Renal cortex interstitium (tissue), 11 donors: ENCODE measurements at regions not wholly inside any gene's neighbourhood (a gene's known extent, or its start where the extent isn't known, plus 50 kb on each side); places are given as distances from the start of the nearest gene placed in this dataset.

ENCODE experiments used
- DNase-seq, 11 donors: peaks; one replicate each; pipeline ENCODE4 v3.0.0-alpha.2; 2013; ENCODE audit warnings: low read depth in 9 of 11, low spot score in 4 of 11; ENCODE audit errors: extremely low read depth in 1 of 11

- no peak for DNase-seq
Measured at GRCh38 chr14:100381395-100382105, 58.4 kb downstream of the SLC25A47 start.

GRCh38 chr14:100382106-100382455 is 58.9 kb downstream of the SLC25A47 start:
- no peak for DNase-seq

GRCh38 chr14:100383727-100384158 is 60.6 kb downstream of the SLC25A47 start:
- DNase-seq, result peak in 1 of 11 donors; percentile 50

- no peak for DNase-seq
Measured at GRCh38 chr14:100384277-100384676, 61.1 kb downstream of the SLC25A47 start.

GRCh38 chr14:100384819-100385813 is 62.0 kb downstream of the SLC25A47 start:
- no peak for DNase-seq

GRCh38 chr14:100386121-100386520 is 63.0 kb downstream of the SLC25A47 start:
- no peak for DNase-seq

- no peak for DNase-seq
Measured at GRCh38 chr14:100386846-100387245, 63.7 kb downstream of the SLC25A47 start.

GRCh38 chr14:100387450-100387849 is 64.3 kb downstream of the SLC25A47 start:
- no peak for DNase-seq

GRCh38 chr14:100388103-100389054 is 65.2 kb downstream of the SLC25A47 start:
- no peak for DNase-seq

GRCh38 chr14:100389497-100390104 is 66.5 kb downstream of the SLC25A47 start:
- no peak for DNase-seq

- DNase-seq, result no peak
Measured at GRCh38 chr14:100391173-100391572, 68.0 kb downstream of the SLC25A47 start.

GRCh38 chr14:100391724-100392123 is 68.6 kb downstream of the SLC25A47 start:
- DNase-seq, result no peak

- DNase-seq, result no peak
Measured at GRCh38 chr14:100392356-100392755, 69.2 kb downstream of the SLC25A47 start.

GRCh38 chr14:100393362-100393761 is 70.2 kb downstream of the SLC25A47 start:
- DNase-seq, result no peak

GRCh38 chr14:100393906-100394732 is 71.0 kb downstream of the SLC25A47 start:
- DNase-seq, result no peak

GRCh38 chr14:100394886-100395672 is 71.9 kb downstream of the SLC25A47 start:
- no peak for DNase-seq

GRCh38 chr14:100396266-100396795 is 73.2 kb downstream of the SLC25A47 start:
- DNase-seq, result no peak
